ENCODE measurements at regions not wholly inside any gene's neighbourhood (a gene's known extent, or its start where the extent isn't known, plus 50 kb on each side); places are given as distances from the start of the nearest gene placed in this dataset.
"Not testable (repeated sequence)": the region's sequence is repeated elsewhere in the genome, so short reads cannot be mapped to it uniquely, and the experiment has no call there.

- DNase-seq: no peak
These were observed 189.9 kb upstream of the NDUFV2 start for GRCh38 chr18:8912348-8913326.

DNA sequence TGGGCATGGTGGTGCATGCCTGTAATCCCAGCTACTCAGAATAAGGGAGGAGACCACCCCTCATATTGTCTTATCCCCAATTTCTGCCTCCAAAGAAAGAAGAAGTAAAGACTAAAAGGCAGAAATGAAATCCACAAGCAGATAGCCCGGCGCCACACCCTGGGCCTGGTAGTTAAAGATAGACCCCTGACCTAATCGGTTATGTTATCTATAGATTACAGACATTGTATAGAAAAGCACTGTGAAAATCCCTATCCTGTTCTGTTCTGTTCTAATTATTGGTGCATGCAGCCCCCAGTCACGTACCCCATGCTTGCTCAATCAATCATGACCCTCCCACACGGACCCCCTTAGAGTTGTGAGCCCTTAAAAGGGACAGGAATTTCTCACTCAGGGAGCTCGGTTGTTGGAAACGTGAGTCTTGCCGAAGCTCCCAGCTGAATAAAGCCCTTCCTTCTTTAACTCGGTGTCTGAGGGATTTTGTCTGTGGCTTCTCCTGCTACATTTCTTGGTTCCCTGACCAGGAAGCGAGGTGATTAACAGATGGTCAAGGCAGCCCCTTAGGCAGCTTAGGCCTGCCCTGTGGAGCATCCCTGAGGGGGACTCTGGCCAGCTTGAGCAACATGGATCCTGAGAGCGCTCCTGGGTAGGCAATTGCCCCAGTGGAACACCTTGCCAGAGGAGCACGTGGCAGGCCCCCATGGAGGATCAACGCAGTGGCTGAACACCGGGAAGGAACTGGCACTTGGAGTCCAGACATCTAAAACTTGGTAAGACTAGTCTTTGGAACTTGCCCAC lies 188.7 kb upstream of the NDUFV2 start:
- intact Hi-C loops (cut with DNase I); DNase-seq: not testable (repeated sequence)

More at GRCh38 chr18:8912348-8913326, 189.9 kb upstream of the NDUFV2 start:
- intact Hi-C loops (cut with DNase I): no loop called here

DNA sequence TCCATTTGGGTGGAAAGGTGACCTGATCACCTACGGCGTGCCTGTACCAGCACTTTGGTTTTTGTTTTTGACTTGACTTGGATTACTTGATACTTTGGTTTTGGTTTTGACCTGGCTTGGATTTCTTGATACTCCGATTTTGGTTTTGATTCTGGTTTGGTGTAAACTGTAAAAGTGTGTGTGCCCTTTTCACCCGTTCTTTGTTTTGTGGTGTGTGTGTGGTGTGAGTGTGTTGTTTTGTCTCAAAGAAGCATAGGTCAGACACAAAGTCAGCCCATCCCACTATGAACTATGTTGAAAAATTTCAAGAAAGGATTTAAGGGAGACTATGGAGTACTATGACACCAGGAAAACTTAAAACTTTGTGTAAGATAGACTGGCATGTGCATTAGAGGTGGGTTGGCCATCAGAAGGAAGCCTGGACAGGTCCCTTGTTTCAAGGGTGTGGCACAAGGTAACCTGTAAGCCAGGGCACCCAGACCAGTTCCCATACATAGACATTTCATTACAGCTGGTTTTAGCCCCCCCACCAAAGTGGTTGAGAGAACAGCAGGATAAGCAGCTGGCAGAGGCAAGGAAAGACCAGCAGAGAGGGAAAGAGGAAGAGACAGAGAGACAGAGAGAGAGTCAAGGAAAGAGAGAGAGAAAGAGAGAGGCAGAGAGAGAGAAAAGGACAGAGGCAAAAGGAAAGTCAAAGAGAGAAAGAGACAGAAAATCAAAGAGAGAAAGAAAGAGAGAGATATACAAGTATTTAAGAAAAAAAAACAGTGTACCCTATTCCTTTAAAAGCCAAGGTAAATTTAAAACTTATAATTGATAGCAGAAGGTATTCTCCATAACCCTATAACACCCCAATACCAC lies 187.9 kb upstream of the NDUFV2 start:
- DNase-seq; intact Hi-C loops (cut with DNase I): not testable (repeated sequence)

DNA sequence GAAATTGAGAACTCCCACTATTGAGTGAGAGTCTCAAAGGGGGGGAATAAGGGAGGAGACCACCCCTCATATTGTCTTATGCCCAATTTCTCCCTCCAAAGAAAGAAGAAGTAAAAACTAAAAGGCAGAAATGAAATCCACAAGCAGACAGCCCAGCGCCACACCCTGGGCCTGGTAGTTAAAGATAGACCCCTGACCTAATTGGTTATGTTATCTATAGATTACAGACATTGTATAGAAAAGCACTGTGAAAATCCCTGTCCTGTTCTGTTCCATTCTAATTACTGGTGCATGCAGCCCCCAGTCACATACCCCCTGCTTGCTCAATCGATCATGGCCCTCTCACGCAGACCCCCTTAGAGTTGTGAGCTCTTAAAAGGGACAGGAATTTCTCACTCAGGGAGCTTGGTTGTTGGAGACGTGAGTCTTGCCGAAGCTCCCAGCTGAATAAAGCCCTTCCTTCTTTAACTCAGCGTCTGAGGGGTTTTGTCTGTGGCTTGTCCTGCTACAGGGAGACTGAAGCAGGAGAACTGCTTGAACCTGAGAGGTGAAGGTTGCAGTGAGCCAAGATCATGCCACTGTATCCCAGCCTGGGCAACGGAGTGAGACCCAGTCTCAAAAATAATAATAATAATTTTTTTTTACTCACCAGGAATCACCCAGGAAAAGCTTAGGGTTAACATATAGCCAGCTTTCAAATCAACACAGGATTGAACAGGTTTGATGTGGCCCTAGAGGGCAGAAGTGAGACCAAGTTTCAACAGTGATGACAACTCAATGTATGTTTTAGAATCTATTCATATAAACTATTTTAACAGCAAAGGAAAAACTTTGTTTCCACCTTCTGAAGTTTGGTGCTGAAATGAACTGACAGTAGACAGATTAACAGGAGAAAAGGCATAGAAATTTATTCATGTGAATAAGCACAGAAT lies 181.4 kb upstream of the NDUFV2 start:
- DNase-seq; intact Hi-C loops (cut with DNase I): not testable (repeated sequence)

DNA sequence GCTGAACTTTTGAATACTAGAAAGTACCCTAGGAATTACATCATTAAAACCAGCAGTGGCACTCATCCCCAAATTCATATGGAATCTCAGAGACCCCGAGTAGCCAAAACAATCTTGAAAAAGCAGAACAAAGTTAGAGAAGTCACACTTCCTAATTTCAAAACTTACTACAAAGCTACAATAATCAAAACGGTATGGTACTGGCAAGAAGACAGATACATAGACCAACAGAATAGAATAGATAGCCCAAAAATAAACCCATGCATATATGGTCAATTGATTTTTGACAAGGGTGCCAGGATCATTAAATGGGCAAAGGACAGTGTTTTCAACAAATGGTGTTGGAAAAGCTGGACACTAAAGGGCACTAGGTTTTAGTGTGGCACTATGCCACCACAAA lies 176.0 kb upstream of the NDUFV2 start:
- intact Hi-C loops (cut with DNase I): no loop called here
- DNase-seq: no peak

DNA sequence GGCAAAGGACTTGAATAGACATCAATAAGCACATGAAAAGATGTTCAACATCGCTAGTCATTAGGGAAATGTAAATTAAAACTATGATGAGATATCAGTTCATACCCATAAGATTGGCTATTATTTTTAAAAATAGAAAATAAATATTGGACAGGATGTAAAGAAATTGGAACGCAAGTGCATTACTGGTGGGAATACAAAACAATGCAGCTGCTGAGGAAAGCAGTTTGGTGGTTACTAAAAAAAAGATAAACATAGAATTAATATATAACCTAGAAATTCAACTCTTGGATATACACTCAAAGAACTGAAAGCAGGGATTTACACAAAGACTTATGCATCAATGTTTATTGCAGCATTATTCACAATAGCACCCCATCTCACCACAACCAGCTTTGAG lies 174.5 kb upstream of the NDUFV2 start:
- intact Hi-C loops (cut with DNase I): no loop called here
- no peak for DNase-seq

GRCh38 chr18:8928847-8929780 lies 173.4 kb upstream of the NDUFV2 start:
- DNase-seq: no peak
- intact Hi-C loops (cut with DNase I): no loop called here

DNA sequence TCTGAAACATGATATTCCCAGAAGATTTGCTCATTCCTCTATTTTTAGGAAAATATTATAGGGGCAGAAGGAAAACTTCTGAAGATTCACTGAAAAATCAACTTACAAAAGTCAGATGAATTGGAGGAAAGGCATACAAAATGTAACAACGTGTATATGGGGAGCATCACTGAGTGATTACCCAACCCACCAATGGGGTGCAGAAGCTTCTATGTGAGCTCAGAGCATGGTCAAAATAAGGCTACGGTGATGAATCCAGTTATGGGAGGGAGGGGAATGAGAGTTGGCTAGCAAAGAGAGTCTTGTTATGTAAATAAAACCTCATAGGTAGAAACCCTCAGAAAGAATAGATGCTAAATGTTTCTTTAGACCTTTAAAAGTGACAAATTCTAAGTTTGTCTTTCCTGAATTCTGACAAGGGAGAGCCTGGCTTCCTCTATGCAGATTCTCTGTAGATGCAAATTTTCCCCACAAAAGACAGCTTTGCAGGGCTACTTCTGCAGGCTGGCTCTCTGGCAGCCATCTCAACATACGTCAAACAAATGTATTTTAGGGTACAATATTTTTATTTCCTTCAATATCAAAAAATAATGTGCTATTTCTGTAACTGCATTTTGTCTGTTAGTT lies 171.4 kb upstream of the NDUFV2 start:
- no peak for DNase-seq
- intact Hi-C loops (cut with DNase I): no loop called here

DNA sequence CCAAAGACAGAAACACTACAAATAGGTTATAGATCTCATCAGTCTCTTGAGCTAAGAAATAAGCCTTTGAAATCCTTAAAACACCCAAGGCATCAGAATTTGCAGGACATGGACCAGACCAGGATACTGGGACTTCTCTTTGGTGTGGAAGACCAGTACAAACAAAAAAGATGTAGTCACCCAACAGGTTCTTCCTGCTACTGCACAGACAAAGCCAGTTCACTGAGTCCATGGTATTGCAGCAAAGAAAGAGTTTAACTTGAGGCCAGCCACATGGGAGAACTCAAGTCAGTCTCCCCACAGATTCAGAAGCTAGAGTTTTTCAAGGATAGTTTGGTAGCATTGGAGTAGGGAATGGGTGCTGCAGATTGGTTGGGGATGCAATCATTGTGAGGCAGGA lies 169.6 kb upstream of the NDUFV2 start:
- DNase-seq: no peak
- intact Hi-C loops (cut with DNase I): no loop called here

- intact Hi-C loops (cut with DNase I): no loop called here
- DNase-seq: no peak
These were observed 168.7 kb upstream of the NDUFV2 start for GRCh38 chr18:8933714-8934284.

DNA sequence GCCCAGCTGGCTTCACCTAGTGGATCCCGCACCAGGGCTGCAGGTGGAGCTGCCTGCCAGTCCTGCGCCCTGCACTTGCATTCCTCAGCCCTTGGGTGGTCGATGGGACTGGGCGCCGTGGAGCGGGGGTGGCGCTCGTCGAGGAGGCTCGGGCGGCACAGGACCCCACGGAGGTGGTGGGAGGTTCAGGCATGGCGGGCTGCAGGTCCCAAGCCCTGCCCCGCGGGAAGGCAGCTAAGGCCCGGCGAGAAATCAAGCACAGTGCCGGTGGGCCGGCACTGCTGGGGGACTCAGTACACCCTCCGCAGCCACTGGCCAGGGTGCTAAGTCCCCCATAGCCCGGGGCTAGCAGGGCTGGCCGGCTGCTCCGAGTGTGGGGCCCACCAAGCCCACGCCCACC lies 167.2 kb upstream of the NDUFV2 start:
- intact Hi-C loops (cut with DNase I); DNase-seq: not testable (repeated sequence)

DNA sequence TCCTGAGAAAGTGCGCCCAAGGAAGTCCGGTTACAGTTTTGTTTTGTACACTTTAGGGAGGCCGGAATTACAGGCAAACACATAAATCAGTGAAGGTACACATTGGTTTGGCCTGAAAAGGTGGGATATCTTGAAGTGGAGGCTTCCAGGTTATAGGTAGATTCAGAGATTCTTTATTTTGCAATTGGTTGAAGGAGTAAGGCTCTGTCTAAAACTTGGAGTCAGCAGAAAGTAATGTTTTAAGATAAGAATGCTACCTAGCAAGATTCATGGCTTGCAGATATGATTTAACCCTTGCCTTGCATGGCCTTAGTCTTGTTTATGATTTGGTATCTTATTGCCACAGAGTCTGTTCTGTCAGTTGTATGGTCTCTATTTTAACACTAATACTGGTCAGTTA lies 165.9 kb upstream of the NDUFV2 start:
- no peak for DNase-seq
- intact Hi-C loops (cut with DNase I): no loop called here

DNA sequence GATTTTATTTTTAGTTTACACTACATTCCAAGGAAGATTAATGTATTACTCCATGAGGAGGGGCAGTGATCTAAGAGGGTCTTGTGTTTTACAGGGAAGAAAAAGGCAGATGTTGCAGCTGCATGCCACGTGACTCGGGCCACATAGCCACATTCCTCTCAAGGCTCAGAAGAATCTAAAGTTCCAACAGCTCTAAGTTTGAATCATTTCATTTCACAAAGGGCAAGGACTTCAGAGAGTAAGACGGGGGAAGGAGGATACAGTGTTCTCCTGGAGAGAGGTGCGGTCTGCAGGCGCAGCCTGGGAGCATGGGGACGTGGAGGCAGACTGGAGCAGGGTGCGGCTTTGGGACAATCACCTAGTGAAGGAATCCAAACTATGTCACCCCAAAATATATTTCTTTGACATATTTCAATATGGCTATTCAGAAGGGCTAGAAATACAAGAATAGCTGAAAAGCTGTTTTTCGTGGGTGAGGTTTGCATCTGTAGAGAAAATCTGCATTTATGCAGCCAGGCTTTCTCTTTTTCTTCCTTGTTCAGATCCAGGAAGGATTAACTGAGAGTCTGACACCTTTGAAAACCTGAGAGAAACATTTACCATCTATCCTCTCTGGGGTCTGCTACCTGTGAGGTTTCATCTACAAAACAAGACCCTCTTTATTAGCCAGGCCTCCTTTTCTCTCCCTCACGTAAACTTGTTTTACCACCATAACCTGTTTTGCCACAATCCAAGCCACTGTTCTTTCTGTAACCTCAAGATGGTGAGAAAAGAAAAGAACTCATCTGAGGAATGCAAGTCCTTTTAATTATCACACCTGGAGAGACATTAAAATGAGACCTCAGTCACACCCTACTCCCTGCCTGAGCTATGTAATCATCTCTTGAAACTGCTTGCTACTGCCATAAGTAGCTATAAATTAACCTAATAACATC lies 165.1 kb upstream of the NDUFV2 start:
- DNase-seq: no peak
- intact Hi-C loops (cut with DNase I): no loop called here

- no peak for DNase-seq
- intact Hi-C loops (cut with DNase I): no loop called here
These were observed 163.7 kb upstream of the NDUFV2 start for GRCh38 chr18:8938817-8939216.

DNA sequence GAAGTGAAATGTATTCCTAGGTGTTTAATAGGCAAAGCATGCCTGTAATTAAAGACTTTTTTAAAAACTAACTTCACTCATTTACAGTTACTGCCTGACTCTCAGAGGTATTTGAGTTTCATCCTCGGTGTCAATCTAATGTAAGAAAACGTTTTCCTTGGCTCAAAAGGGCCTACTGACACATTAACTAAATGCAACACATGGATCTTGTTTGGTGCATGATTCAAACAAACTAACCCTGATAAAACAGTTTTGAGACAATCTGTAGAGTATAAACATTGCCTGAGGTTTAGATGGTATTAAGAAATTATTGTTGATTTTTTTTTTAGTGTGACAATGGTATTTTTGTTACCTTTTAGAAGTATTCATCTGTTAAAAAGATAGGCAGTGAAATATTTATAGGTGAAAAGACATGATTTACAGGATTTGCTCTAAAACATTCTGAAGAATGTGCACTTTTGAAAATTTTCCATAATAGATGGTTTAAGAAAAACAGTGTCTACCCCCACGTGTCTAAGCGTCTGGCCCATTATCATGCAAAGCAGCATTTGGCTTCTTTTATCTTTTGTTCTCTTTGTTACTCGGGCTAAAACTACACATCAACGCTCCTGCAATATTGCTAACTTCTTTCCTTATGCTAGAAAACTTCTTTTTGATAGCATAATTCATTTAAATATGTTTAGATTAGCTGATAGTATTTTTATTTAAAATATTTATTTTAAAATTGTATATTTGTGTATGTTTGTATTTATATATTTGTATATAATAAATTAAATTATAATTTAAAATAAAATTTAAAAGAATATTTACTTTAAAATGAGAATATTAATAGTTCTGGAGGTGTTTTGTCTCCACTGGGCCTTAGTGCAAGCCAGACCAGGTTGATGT lies 160.2 kb upstream of the NDUFV2 start:
- intact Hi-C loops (cut with DNase I): no loop called here

More for the DNA sequence above, 160.2 kb upstream of the NDUFV2 start:
- no peak for DNase-seq
